Adipocyte (in vitro differentiated cells): ENCODE measurements at regions not wholly inside any gene's neighbourhood (a gene's known extent, or its start where the extent isn't known, plus 50 kb on each side); places are given as distances from the start of the nearest gene placed in this dataset.

Source experiments
- DNase-seq: peaks from one replicate; pipeline ENCODE4 v3.0.0-alpha.2; 2015; ENCODE audit warnings: low read depth
- H3K27me3 ChIP-seq: replicated peaks from 2 replicates; pipeline ENCODE4 v1.7.0; 2013; ENCODE audit warnings: mild to moderate bottlenecking, low read length, moderate library complexity; ENCODE audit not compliant: control insufficient read depth, insufficient read depth
- H3K36me3 ChIP-seq: 2 replicates; pipeline ENCODE4 v1.7.0; 2013; ENCODE audit warnings: low read length, mild to moderate bottlenecking, moderate library complexity; ENCODE audit not compliant: control insufficient read depth, insufficient read depth, severe bottlenecking
- H3K4me1 ChIP-seq: 2 replicates; pipeline ENCODE4 v1.7.0; 2013; ENCODE audit warnings: mild to moderate bottlenecking, low read length, moderate library complexity; ENCODE audit not compliant: control insufficient read depth, insufficient read depth
- H3K4me3 ChIP-seq: 2 replicates; pipeline ENCODE4 v1.7.0; 2013; ENCODE audit warnings: mild to moderate bottlenecking, low read length, moderate library complexity
- H3K9ac ChIP-seq: 2 replicates; pipeline ENCODE4 v1.7.0; 2013; ENCODE audit warnings: mild to moderate bottlenecking, low read length, moderate library complexity
- H3K9me3 ChIP-seq: 2 replicates; pipeline ENCODE4 v1.7.0; 2013; ENCODE audit warnings: mild to moderate bottlenecking, low read length, moderate library complexity; ENCODE audit not compliant: control insufficient read depth

DNA sequence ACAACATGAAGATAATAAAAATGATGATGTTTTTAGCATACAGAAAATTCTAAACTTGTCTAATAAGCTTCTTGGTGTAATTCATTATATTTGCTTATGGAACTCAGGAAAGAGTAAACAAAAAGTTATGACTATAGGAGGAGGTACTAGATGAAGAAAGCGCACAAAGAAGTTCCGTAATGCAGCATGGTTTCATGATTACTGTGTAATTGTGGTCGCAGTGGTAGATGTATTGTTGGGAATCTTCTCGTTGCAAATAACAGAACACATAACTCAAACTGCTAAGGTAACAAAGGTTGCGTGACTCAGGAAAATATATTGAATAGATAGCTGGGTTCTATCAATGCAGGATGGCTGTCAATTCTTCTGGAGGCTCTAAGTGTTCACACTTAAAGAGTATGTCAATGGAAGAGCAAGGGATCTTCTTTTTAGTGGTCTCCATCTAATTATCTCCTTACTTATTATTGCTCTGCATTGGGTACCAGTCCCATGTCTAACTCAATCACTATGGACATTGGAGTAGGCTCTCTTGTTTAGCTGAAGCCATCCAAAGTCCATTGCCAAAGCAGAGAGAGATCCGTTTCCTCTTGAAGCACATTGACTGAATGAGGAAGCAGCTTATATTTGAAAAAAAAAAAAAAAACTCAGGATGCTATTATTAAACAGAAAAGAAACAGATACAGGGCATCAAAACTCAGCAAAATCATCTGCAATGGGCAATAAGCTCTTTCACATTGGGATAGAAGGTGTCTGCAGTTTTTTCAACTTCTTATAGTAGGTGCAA, 283.4 kb upstream of the ATP2B1 start:
- Histone ChIP-seq H3K9ac (no peak overlapping the region), H3K36me3 (no peaks in the 10 kb centered on the region), H3K9me3 (no peaks in the 10 kb centered on the region), H3K4me3 (no peak overlapping the region), H3K4me1 (no peaks in the 10 kb centered on the region), H3K27me3 (no peaks in the 10 kb centered on the region)
- DNase-seq = no peak

GRCh38 chr12:89988188-89988915, 279.7 kb upstream of the ATP2B1 start:
- DNase-seq = no peak
- Histone ChIP-seq H3K4me1 (no peaks in the 10 kb centered on the region), H3K4me3 (no peak overlapping the region), H3K36me3 (no peaks in the 10 kb centered on the region), H3K9ac (no peak overlapping the region), H3K9me3 (no peaks in the 10 kb centered on the region), H3K27me3 (no peaks in the 10 kb centered on the region)

- Histone ChIP-seq H3K9ac (no peak overlapping the region), H3K27me3 (no peaks in the 10 kb centered on the region), H3K4me1 (no peaks in the 10 kb centered on the region), H3K36me3 (no peaks in the 10 kb centered on the region), H3K4me3 (no peak overlapping the region), H3K9me3 (no peaks in the 10 kb centered on the region)
- no peak for DNase-seq
These were observed 277.3 kb upstream of the ATP2B1 start for GRCh38 chr12:89985935-89986334.

DNA sequence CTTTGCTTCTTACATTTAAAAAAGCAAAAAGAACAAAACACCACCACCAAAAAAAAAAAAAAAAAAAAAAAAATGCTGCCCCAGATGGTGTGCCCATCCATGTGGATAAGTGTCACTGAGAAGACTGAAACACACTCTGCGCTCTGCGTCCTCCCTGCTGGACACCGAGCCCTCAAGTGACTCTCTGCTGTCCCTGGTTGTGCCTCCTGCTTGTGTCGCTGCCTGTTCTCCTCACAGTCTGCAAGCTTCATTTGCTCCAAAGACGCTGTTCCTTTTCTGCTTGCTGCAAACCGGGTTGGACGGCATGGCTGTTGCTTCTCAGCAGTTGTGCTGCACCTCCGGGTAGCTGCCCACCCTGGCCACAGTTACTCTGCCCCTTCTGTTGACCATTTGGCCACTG, 276.2 kb upstream of the ATP2B1 start:
- H3K27me3 ChIP-seq = no peaks in the 10 kb centered on the region
- H3K9me3 ChIP-seq = no peaks in the 10 kb centered on the region
- no peak overlapping the region for H3K4me3 ChIP-seq
- no peak overlapping the region for H3K9ac ChIP-seq
- H3K4me1 ChIP-seq = peaks cover 4% of the 10 kb centered on the region
- DNase-seq = no peak
- H3K36me3 ChIP-seq = no peaks in the 10 kb centered on the region

- no peak overlapping the region for H3K9ac ChIP-seq
- no peak overlapping the region for H3K4me3 ChIP-seq
- no peaks in the 10 kb centered on the region for H3K36me3 ChIP-seq
- peaks cover 4% of the 10 kb centered on the region for H3K4me1 ChIP-seq
- no peaks in the 10 kb centered on the region for H3K9me3 ChIP-seq
- no peak for DNase-seq
- no peaks in the 10 kb centered on the region for H3K27me3 ChIP-seq
These were observed 275.0 kb upstream of the ATP2B1 start for GRCh38 chr12:89983622-89984021.

GRCh38 chr12:89980236-89980635, 271.6 kb upstream of the ATP2B1 start:
- DNase-seq = peak; percentile 50
- Histone ChIP-seq H3K9me3 (no peaks in the 10 kb centered on the region), H3K9ac (no peak overlapping the region), H3K36me3 (no peaks in the 10 kb centered on the region), H3K4me3 (no peak overlapping the region), H3K27me3 (no peaks in the 10 kb centered on the region), H3K4me1 (peaks cover 4% of the 10 kb centered on the region)

DNA sequence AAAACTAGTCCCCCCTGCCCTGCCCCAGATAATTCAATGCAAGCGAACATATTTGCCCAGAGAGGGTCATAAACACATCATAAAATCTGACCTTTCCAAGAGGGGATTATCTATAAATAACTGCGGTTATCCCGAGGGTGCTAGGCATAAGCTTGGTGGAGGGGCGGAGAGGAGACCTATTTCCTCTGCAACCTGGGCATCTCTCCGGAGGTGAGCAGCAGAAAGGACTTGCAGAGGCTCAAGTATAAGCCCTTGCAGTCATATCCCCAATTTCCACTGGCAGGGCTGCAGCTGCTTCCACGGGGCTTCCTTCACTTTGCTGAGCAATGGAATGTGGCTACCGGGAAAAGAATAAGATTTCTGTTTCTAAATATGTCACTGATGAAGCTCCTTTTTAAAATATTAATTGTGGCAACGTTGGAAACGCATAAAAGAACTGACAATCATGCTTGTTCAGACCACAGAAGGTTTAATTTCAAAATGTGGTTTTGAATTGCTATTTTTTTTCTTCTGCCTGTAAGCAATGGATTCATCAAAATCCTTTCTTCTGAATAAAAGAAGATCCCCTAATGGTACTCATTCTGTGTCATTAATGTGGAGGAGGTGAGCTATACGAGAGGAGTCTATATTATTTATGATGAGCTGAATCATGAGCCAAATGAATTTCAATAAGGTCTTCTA, 268.9 kb upstream of the ATP2B1 start:
- H3K36me3 ChIP-seq = no peaks in the 10 kb centered on the region
- H3K4me1 ChIP-seq = peaks cover 5% of the 10 kb centered on the region
- H3K4me3 ChIP-seq = no peak overlapping the region
- no peak overlapping the region for H3K9ac ChIP-seq
- no peak for DNase-seq
- no peaks in the 10 kb centered on the region for H3K27me3 ChIP-seq
- no peaks in the 10 kb centered on the region for H3K9me3 ChIP-seq

DNA sequence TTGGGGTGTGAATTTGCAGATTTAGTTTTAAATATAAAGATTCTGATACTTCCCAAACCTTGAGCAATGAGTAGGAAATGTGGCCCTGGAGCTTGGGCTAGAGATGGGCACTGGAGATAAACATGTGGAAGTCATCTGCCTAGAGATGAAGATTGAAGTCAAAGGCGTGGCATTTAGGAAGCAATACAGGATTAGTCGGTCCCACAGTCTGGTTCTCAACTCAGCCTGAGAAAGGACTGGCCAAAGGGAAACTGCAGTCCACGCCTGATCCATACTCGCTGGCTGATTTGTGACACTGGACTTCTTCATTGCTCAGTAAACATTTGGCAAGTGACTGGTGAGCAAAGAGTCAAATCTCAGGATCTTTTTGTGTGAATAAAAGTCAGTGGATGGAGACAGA, 268.2 kb upstream of the ATP2B1 start:
- no peak for DNase-seq
- no peak overlapping the region for H3K4me3 ChIP-seq
- H3K4me1 ChIP-seq = peaks cover 11% of the 10 kb centered on the region
- no peaks in the 10 kb centered on the region for H3K36me3 ChIP-seq
- no peaks in the 10 kb centered on the region for H3K27me3 ChIP-seq
- no peaks in the 10 kb centered on the region for H3K9me3 ChIP-seq
- H3K9ac ChIP-seq = no peak overlapping the region

- H3K9ac ChIP-seq = no peak overlapping the region
- no peaks in the 10 kb centered on the region for H3K9me3 ChIP-seq
- H3K36me3 ChIP-seq = no peaks in the 10 kb centered on the region
- DNase-seq = no peak
- no peak overlapping the region for H3K4me3 ChIP-seq
- H3K27me3 ChIP-seq = no peaks in the 10 kb centered on the region
- H3K4me1 ChIP-seq = peaks cover 16% of the 10 kb centered on the region
These were observed 266.9 kb upstream of the ATP2B1 start for GRCh38 chr12:89975574-89975973.

- H3K36me3 ChIP-seq = no peaks in the 10 kb centered on the region
- peak; percentile 48 for DNase-seq
- peaks cover 12% of the 10 kb centered on the region for H3K4me1 ChIP-seq
- no peaks in the 10 kb centered on the region for H3K27me3 ChIP-seq
- no peaks in the 10 kb centered on the region for H3K9me3 ChIP-seq
- H3K4me3 ChIP-seq = no peak overlapping the region
- H3K9ac ChIP-seq = no peak overlapping the region
These were observed 263.2 kb upstream of the ATP2B1 start for GRCh38 chr12:89971880-89972279.

DNA sequence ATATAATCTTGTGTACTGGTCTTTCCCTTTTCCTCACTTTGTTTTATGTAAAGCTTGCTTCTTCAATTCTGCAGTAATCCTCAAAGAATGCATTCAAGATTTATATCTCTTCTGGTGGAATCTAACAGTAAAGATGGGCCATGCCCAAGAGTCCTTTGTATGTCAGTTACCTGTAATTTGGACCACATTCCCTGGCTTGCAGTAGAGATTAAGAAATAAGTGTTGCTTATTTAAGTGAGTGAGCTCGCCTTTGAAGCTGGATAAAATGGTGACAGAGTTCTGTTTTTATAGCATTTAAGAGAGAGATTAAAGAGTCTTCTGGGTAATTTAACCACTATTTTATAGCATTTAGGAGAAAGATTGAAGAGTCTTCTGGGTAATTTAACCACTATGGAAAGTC, 262.1 kb upstream of the ATP2B1 start:
- H3K9me3 ChIP-seq = no peaks in the 10 kb centered on the region
- H3K36me3 ChIP-seq = no peaks in the 10 kb centered on the region
- H3K27me3 ChIP-seq = no peaks in the 10 kb centered on the region
- no peak for DNase-seq
- no peak overlapping the region for H3K4me3 ChIP-seq
- H3K4me1 ChIP-seq = peaks cover 12% of the 10 kb centered on the region
- no peak overlapping the region for H3K9ac ChIP-seq
